PC-3 (cell line): ENCODE measurements at regions not wholly inside any gene's neighbourhood (a gene's known extent, or its start where the extent isn't known, plus 50 kb on each side); places are given as distances from the start of the nearest gene placed in this dataset.

Source experiments
- ATAC-seq: fragments of 200-7000 bp; cut with Tn5 transposase; 2 replicates; pipeline ENCODE4 v1.9.1; 2020; ENCODE audit warnings: mild to moderate bottlenecking, moderate library complexity
- BruUV-seq: library from RNA; stranded (reverse); fragments of 400-500 nt; replicated peaks from 2 replicates; lab custom pipeline; 2021; lab: Mats Ljungman, UMichigan
- CTCF ChIA-PET: fragments of 300-600 bp; sonication (Branson Sonifier 250); formaldehyde crosslinking; loops from one replicate; lab custom pipeline; 2022; ENCODE audit warnings: antibody characterized with exemption; lab: Charles Lee
- POLR2A ChIA-PET: fragments of 300-600 bp; sonication (Branson Sonifier 250); formaldehyde crosslinking; loops from one replicate; lab custom pipeline; 2022; ENCODE audit warnings: antibody characterized with exemption; ENCODE audit not compliant: unreplicated experiment; lab: Charles Lee
- DNase-seq: peaks from one replicate; pipeline ENCODE4 v3.0.0-alpha.2; 2015
- H2AFZ ChIP-seq: fragments of 300-600 bp; sonication (generic); 2 replicates; pipeline ENCODE4 v1.6.0; 2016; ENCODE audit warnings: antibody characterized with exemption, low read length
- H3F3A ChIP-seq: fragments of 300-600 bp; sonication (generic); one replicate; pipeline ENCODE4 v1.6.0; 2017; ENCODE audit warnings: antibody characterized with exemption, low read length, control low read depth, mild to moderate bottlenecking; ENCODE audit not compliant: unreplicated experiment
- H3K27ac ChIP-seq: fragments of 300-600 bp; sonication (generic); 2 replicates; pipeline ENCODE4 v1.5.1; 2016; ENCODE audit warnings: mild to moderate bottlenecking, low read length
- H3K27me3 ChIP-seq: fragments of 300-600 bp; sonication (generic); 2 replicates; pipeline ENCODE4 v1.6.1; 2016; ENCODE audit warnings: low read length, mixed read lengths
- H3K36me3 ChIP-seq: fragments of 300-600 bp; sonication (generic); 2 replicates; pipeline ENCODE4 v1.6.1; 2016; ENCODE audit warnings: low read depth, mixed run types, low read length, mixed read lengths
- H3K4me1 ChIP-seq: fragments of 300-600 bp; sonication (generic); 2 replicates; pipeline ENCODE4 v1.5.1; 2016; ENCODE audit warnings: low read length; ENCODE audit not compliant: insufficient read depth
- H3K4me2 ChIP-seq: fragments of 300-600 bp; sonication (generic); 2 replicates; pipeline ENCODE4 v1.6.0; 2016; ENCODE audit warnings: low read length
- H3K4me3 ChIP-seq: fragments of 300-600 bp; sonication (generic); 2 replicates; pipeline ENCODE4 v1.5.1; 2016; ENCODE audit warnings: mild to moderate bottlenecking, low read length, mixed read lengths
- H3K79me2 ChIP-seq: fragments of 300-600 bp; sonication (generic); 2 replicates; pipeline ENCODE4 v1.6.1; 2017; ENCODE audit warnings: low read length, mixed read lengths
- H3K9ac ChIP-seq: fragments of 300-600 bp; sonication (generic); 2 replicates; pipeline ENCODE4 v1.6.0; 2016; ENCODE audit warnings: mild to moderate bottlenecking, low read length
- H3K9me2 ChIP-seq: fragments of 300-600 bp; sonication (generic); replicated peaks from 2 replicates; pipeline ENCODE4 v1.6.1; 2016; ENCODE audit warnings: mixed run types, low read length, mixed read lengths
- H3K9me3 ChIP-seq: fragments of 300-600 bp; sonication (generic); 2 replicates; pipeline ENCODE4 v1.6.1; 2016; ENCODE audit warnings: low read length, mixed read lengths
- H4K20me1 ChIP-seq: fragments of 300-600 bp; sonication (generic); 2 replicates; pipeline ENCODE4 v1.6.1; 2016; ENCODE audit warnings: low read length, mixed read lengths
- CTCF ChIP-seq: fragments of 300-600 bp; sonication (generic); conservative IDR thresholded peaks from 2 replicates; pipeline ENCODE4 v1.5.1; 2017; ENCODE audit warnings: antibody characterized with exemption, low read depth, mild to moderate bottlenecking, low read length
- EZH2 ChIP-seq: fragments of 300-600 bp; sonication (generic); IDR thresholded peaks from one replicate; pipeline ENCODE4 v1.6.1; 2017; ENCODE audit warnings: antibody characterized with exemption, mild to moderate bottlenecking, low read length; ENCODE audit not compliant: unreplicated experiment
- EZH2phosphoT487 ChIP-seq: fragments of 300-600 bp; sonication (generic); IDR thresholded peaks from 2 replicates; pipeline ENCODE4 v1.6.1; 2018; ENCODE audit warnings: mild to moderate bottlenecking, antibody characterized with exemption, low read length, borderline replicate concordance
- intact Hi-C: fragments of 100-400 bp; cut with micrococcal nuclease; formaldehyde crosslinking; loops from 2 replicates; pipeline ENCODE4 v1.9.0; 2023

- no peak overlapping the region for H3K4me3 ChIP-seq
- ChIA-PET CTCF (no interaction called here), POLR2A (no interaction called here)
- H3K36me3 ChIP-seq: no peaks in the 10 kb centered on the region
- no peak for ATAC-seq
- H3K9ac ChIP-seq: no peak overlapping the region
- H3K4me2 ChIP-seq: no peak overlapping the region
- H2AFZ ChIP-seq: no peak overlapping the region
- no TSS peak for BruUV-seq
- DNase-seq: no peak
- no peaks in the 10 kb centered on the region for H3F3A ChIP-seq
- no peaks in the 10 kb centered on the region for H3K27me3 ChIP-seq
- no peak overlapping the region for H3K27ac ChIP-seq
- intact Hi-C loops: no loop called here
- no peaks in the 10 kb centered on the region for H3K9me2 ChIP-seq
- no peaks in the 10 kb centered on the region for H4K20me1 ChIP-seq
- TF ChIP-seq CTCF: no peak
- TF ChIP-seq EZH2: no peak
- no peak for TF ChIP-seq EZH2phosphoT487
- H3K9me3 ChIP-seq: no peaks in the 10 kb centered on the region
- H3K79me2 ChIP-seq: no peaks in the 10 kb centered on the region
- H3K4me1 ChIP-seq: no peaks in the 10 kb centered on the region
These were observed 322.3 kb upstream of the ARID1B start for GRCh38 chr6:156454867-156455266.

- no TSS peak for BruUV-seq
- DNase-seq (no peak), ATAC-seq (no peak)
- no peaks in the 10 kb centered on the region for H3K9me2 ChIP-seq
- TF ChIP-seq CTCF (no peak), EZH2phosphoT487 (no peak)
- ChIA-PET CTCF (no interaction called here), POLR2A (no interaction called here)
- H3K27me3 ChIP-seq: no peaks in the 10 kb centered on the region
- no peaks in the 10 kb centered on the region for H4K20me1 ChIP-seq
- intact Hi-C loops: no loop called here
- H3K27ac ChIP-seq: no peak overlapping the region
- H3K79me2 ChIP-seq: no peaks in the 10 kb centered on the region
- no peaks in the 10 kb centered on the region for H3F3A ChIP-seq
- no peaks in the 10 kb centered on the region for H3K36me3 ChIP-seq
- H3K4me1 ChIP-seq: no peaks in the 10 kb centered on the region
- H3K9me3 ChIP-seq: no peaks in the 10 kb centered on the region
- no peak overlapping the region for H2AFZ ChIP-seq
- no peak overlapping the region for H3K4me3 ChIP-seq
- no peak overlapping the region for H3K4me2 ChIP-seq
- no peak overlapping the region for H3K9ac ChIP-seq
These were observed 325.5 kb upstream of the ARID1B start for GRCh38 chr6:156451726-156452125.

- H3K9ac ChIP-seq: no peak overlapping the region
- H3F3A ChIP-seq: no peaks in the 10 kb centered on the region
- BruUV-seq: no TSS peak
- H4K20me1 ChIP-seq: no peaks in the 10 kb centered on the region
- H3K4me3 ChIP-seq: no peak overlapping the region
- ATAC-seq (no peak), DNase-seq (no peak)
- intact Hi-C loops: no loop called here
- H2AFZ ChIP-seq: no peak overlapping the region
- no peaks in the 10 kb centered on the region for H3K79me2 ChIP-seq
- no peak for TF ChIP-seq CTCF
- TF ChIP-seq EZH2phosphoT487: no peak
- no peak for TF ChIP-seq EZH2
- H3K4me1 ChIP-seq: no peaks in the 10 kb centered on the region
- no peaks in the 10 kb centered on the region for H3K9me2 ChIP-seq
- H3K27ac ChIP-seq: no peak overlapping the region
- no peaks in the 10 kb centered on the region for H3K36me3 ChIP-seq
- H3K27me3 ChIP-seq: no peaks in the 10 kb centered on the region
- no peaks in the 10 kb centered on the region for H3K9me3 ChIP-seq
- H3K4me2 ChIP-seq: no peak overlapping the region
- ChIA-PET POLR2A (no interaction called here), CTCF (no interaction called here)
These were observed 326.1 kb upstream of the ARID1B start for GRCh38 chr6:156451088-156451487.
